Large intestine (tissue), 3 donors: ENCODE measurements at regions not wholly inside any gene's neighbourhood (a gene's known extent, or its start where the extent isn't known, plus 50 kb on each side); places are given as distances from the start of the nearest gene placed in this dataset.

ENCODE experiments used
- DNase-seq, 2 donors: peaks; one replicate each; pipeline versions ENCODE4 v3.0.0 to v3.0.0-alpha.2; 2013
- H3K27ac ChIP-seq: one replicate; pipeline ENCODE4 v1.5.1; 2013; ENCODE audit warnings: low read length
- H3K27me3 ChIP-seq: 2 replicates; pipeline ENCODE4 v1.6.1; 2013; ENCODE audit warnings: low read length; ENCODE audit not compliant: control insufficient read depth, insufficient read depth
- H3K36me3 ChIP-seq: 2 replicates; pipeline ENCODE4 v1.6.1; 2013; ENCODE audit warnings: low read length; ENCODE audit not compliant: control insufficient read depth, insufficient read depth
- H3K4me1 ChIP-seq: one replicate; pipeline ENCODE4 v1.6.1; 2013; ENCODE audit warnings: low read length; ENCODE audit not compliant: control insufficient read depth, insufficient read depth
- H3K4me3 ChIP-seq: one replicate; pipeline ENCODE4 v1.5.1; 2013; ENCODE audit warnings: low read length
- H3K9me3 ChIP-seq: one replicate; pipeline ENCODE4 v1.6.1; 2013; ENCODE audit warnings: mild to moderate bottlenecking, low read depth, low read length, moderate library complexity; ENCODE audit not compliant: control insufficient read depth
- WGBS: methylation state at CpG from one replicate; pipeline ENCODE4 v1.1.5; 2013; ENCODE audit warnings: low lambda C conversion rate; ENCODE audit not compliant: insufficient coverage; 5-methylcytosine and 5-hydroxymethylcytosine counted together

- no CpG with 5 or more reads among the region's 3 CpGs for WGBS
- DNase-seq = no peak
- no peaks in the 10 kb centered on the region for H3K36me3 ChIP-seq
- no peaks in the 10 kb centered on the region for H3K27me3 ChIP-seq
- no peaks in the 10 kb centered on the region for H3K4me1 ChIP-seq
- H3K4me3 ChIP-seq = no peak overlapping the region
- H3K27ac ChIP-seq = no peak overlapping the region
- H3K9me3 ChIP-seq = no peaks in the 10 kb centered on the region
Measured at GRCh38 chr20:52760791-52761190, 211.4 kb upstream of the TSHZ2 start.

- H3K4me1 ChIP-seq = no peaks in the 10 kb centered on the region
- no peaks in the 10 kb centered on the region for H3K27me3 ChIP-seq
- H3K27ac ChIP-seq = no peak overlapping the region
- no peaks in the 10 kb centered on the region for H3K9me3 ChIP-seq
- WGBS = 83% methylated on average over 1 of the region's 3 CpGs
- H3K36me3 ChIP-seq = no peaks in the 10 kb centered on the region
- DNase-seq = no peak
- H3K4me3 ChIP-seq = no peak overlapping the region
Measured at GRCh38 chr20:52757411-52757810, 214.7 kb upstream of the TSHZ2 start.

- H3K9me3 ChIP-seq = no peaks in the 10 kb centered on the region
- DNase-seq = no peak
- H3K27me3 ChIP-seq = no peaks in the 10 kb centered on the region
- H3K36me3 ChIP-seq = no peaks in the 10 kb centered on the region
- H3K4me3 ChIP-seq = no peak overlapping the region
- no peaks in the 10 kb centered on the region for H3K4me1 ChIP-seq
- no peak overlapping the region for H3K27ac ChIP-seq
- 22% methylated on average over 1 of the region's 1 CpG for WGBS
Measured at GRCh38 chr20:52755744-52756143, 216.4 kb upstream of the TSHZ2 start.

GRCh38 chr20:52754366-52754765, 217.8 kb upstream of the TSHZ2 start:
- Histone ChIP-seq H3K4me3 (no peak overlapping the region), H3K36me3 (no peaks in the 10 kb centered on the region), H3K27ac (no peak overlapping the region), H3K9me3 (no peaks in the 10 kb centered on the region), H3K27me3 (no peaks in the 10 kb centered on the region), H3K4me1 (no peaks in the 10 kb centered on the region)
- no peak for DNase-seq

GRCh38 chr20:52752023-52752422, 220.1 kb upstream of the TSHZ2 start:
- WGBS = no CpG with 5 or more reads among the region's 5 CpGs
- Histone ChIP-seq H3K9me3 (no peaks in the 10 kb centered on the region), H3K27ac (no peak overlapping the region), H3K27me3 (no peaks in the 10 kb centered on the region), H3K36me3 (no peaks in the 10 kb centered on the region), H3K4me1 (no peaks in the 10 kb centered on the region), H3K4me3 (no peak overlapping the region)
- no peak for DNase-seq

GRCh38 chr20:52751571-52751970, 220.6 kb upstream of the TSHZ2 start:
- no peaks in the 10 kb centered on the region for H3K9me3 ChIP-seq
- no peak overlapping the region for H3K4me3 ChIP-seq
- no peak overlapping the region for H3K27ac ChIP-seq
- DNase-seq = no peak
- no peaks in the 10 kb centered on the region for H3K36me3 ChIP-seq
- no peaks in the 10 kb centered on the region for H3K27me3 ChIP-seq
- WGBS = no CpG with 5 or more reads among the region's 3 CpGs
- no peaks in the 10 kb centered on the region for H3K4me1 ChIP-seq

- no CpG with 5 or more reads among the region's 5 CpGs for WGBS
- H3K27me3 ChIP-seq = no peaks in the 10 kb centered on the region
- no peak overlapping the region for H3K27ac ChIP-seq
- no peaks in the 10 kb centered on the region for H3K9me3 ChIP-seq
- no peaks in the 10 kb centered on the region for H3K36me3 ChIP-seq
- H3K4me3 ChIP-seq = no peak overlapping the region
- DNase-seq = no peak
- no peaks in the 10 kb centered on the region for H3K4me1 ChIP-seq
Measured at GRCh38 chr20:52749938-52750337, 222.2 kb upstream of the TSHZ2 start.

- H3K27me3 ChIP-seq = no peaks in the 10 kb centered on the region
- H3K4me3 ChIP-seq = no peak overlapping the region
- no peaks in the 10 kb centered on the region for H3K4me1 ChIP-seq
- H3K27ac ChIP-seq = no peak overlapping the region
- no peak for DNase-seq
- H3K9me3 ChIP-seq = no peaks in the 10 kb centered on the region
- H3K36me3 ChIP-seq = no peaks in the 10 kb centered on the region
- 60% methylated on average over 1 of the region's 1 CpG for WGBS
Measured at GRCh38 chr20:52748990-52749389, 223.2 kb upstream of the TSHZ2 start.

- Histone ChIP-seq H3K4me1 (no peaks in the 10 kb centered on the region), H3K4me3 (no peak overlapping the region), H3K9me3 (no peaks in the 10 kb centered on the region), H3K27ac (no peak overlapping the region), H3K36me3 (no peaks in the 10 kb centered on the region), H3K27me3 (no peaks in the 10 kb centered on the region)
- WGBS = 91% methylated on average over 4 of the region's 12 CpGs
- DNase-seq = peak in 1 of 2 donors; percentile 7
Measured at GRCh38 chr20:52748285-52748932, 223.7 kb upstream of the TSHZ2 start.

GRCh38 chr20:52747845-52748284, 224.3 kb upstream of the TSHZ2 start:
- H3K27me3 ChIP-seq = no peaks in the 10 kb centered on the region
- WGBS = no CpG with 5 or more reads among the region's 8 CpGs
- no peak overlapping the region for H3K4me3 ChIP-seq
- no peak overlapping the region for H3K27ac ChIP-seq
- no peaks in the 10 kb centered on the region for H3K4me1 ChIP-seq
- no peak for DNase-seq
- no peaks in the 10 kb centered on the region for H3K36me3 ChIP-seq
- H3K9me3 ChIP-seq = no peaks in the 10 kb centered on the region

GRCh38 chr20:52746770-52747169, 225.4 kb upstream of the TSHZ2 start:
- no peak for DNase-seq
- WGBS = no CpG with 5 or more reads among the region's 6 CpGs

More at GRCh38 chr20:52746770-52747169, 225.4 kb upstream of the TSHZ2 start:
- no peaks in the 10 kb centered on the region for H3K4me1 ChIP-seq
- H3K27me3 ChIP-seq = no peaks in the 10 kb centered on the region
- no peak overlapping the region for H3K4me3 ChIP-seq
- H3K9me3 ChIP-seq = no peaks in the 10 kb centered on the region
- H3K27ac ChIP-seq = no peak overlapping the region
- no peaks in the 10 kb centered on the region for H3K36me3 ChIP-seq
